Cardiac muscle cell (in vitro differentiated cells and primary cell): ENCODE measurements at regions not wholly inside any gene's neighbourhood (a gene's known extent, or its start where the extent isn't known, plus 50 kb on each side); places are given as distances from the start of the nearest gene placed in this dataset.

Experiments
- DNase-seq, 2 donors: peaks; one replicate each; pipeline versions ENCODE4 v3.0.0 to v3.0.0-alpha.2; 2010 to 2017; ENCODE audit warnings: low read depth in 1 of 2, low spot score in 1 of 2
- H3K27ac ChIP-seq: fragments of 200-600 bp; sonication (generic); 2 replicates; pipeline ENCODE4 v1.5.1; 2016
- H3K27me3 ChIP-seq: fragments of 200-600 bp; sonication (generic); 2 replicates; pipeline ENCODE4 v1.6.0; 2016; ENCODE audit warnings: control low read depth
- H3K36me3 ChIP-seq: fragments of 200-600 bp; sonication (generic); 2 replicates; pipeline ENCODE4 v1.5.1; 2016; ENCODE audit warnings: control low read depth
- H3K4me1 ChIP-seq: fragments of 200-600 bp; sonication (generic); 2 replicates; pipeline ENCODE4 v1.8.1; 2017; ENCODE audit warnings: low read depth, mild to moderate bottlenecking, mixed run types
- H3K4me3 ChIP-seq: fragments of 200-600 bp; sonication (generic); 2 replicates; pipeline ENCODE4 v1.5.1; 2016; ENCODE audit warnings: mild to moderate bottlenecking
- H3K9me3 ChIP-seq: fragments of 200-600 bp; sonication (generic); 2 replicates; pipeline ENCODE4 v1.5.1; 2017; ENCODE audit warnings: low read depth, mild to moderate bottlenecking, control low read depth
- CTCF ChIP-seq: IDR thresholded peaks from 2 replicates; pipeline ENCODE4 v1.5.1; 2012; ENCODE audit warnings: low read depth, mild to moderate bottlenecking, low read length

DNA sequence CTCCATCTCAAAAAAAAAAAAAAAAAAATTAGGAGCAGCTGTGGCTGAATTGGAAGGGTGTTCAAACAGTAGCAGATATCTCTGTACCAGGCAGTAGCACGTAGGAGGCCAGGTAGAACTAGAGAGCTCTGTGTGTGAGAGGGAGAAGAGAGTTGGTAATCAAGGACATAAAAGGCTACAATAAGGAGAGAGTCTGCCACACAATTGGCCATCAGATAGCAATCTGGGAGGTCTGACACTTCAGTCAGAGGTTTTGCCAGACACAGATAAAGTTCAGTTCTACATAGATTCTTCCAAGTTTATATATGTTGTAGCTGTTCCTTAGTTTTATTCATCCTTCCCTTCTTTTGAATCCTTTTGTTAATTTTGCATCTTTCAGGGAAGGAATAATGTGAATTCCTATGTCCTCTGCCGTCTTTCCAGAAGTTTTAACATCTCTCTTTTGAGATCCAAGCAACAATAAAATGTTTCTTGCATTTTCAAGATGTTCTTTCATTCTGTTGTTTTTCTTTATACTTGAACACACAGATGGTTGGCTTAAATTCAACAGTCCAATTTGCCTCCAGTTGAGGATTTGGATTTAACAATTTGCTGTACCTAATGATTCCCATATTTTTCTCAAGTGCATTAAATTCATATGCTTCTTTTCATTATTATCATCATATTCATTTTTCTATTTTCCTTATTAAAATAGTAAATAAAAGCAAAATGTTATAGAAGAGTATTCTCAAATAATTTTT, 600.3 kb upstream of the GCFC2 start:
- no peak overlapping the region for H3K27ac ChIP-seq
- no peaks in the 10 kb centered on the region for H3K4me1 ChIP-seq
- no peak for DNase-seq
- H3K36me3 ChIP-seq = no peaks in the 10 kb centered on the region
- H3K4me3 ChIP-seq = no peak overlapping the region
- no peaks in the 10 kb centered on the region for H3K27me3 ChIP-seq
- TF ChIP-seq CTCF = no peak
- H3K9me3 ChIP-seq = no peaks in the 10 kb centered on the region

- no peak for TF ChIP-seq CTCF
- no peaks in the 10 kb centered on the region for H3K9me3 ChIP-seq
- no peaks in the 10 kb centered on the region for H3K27me3 ChIP-seq
- H3K4me3 ChIP-seq = no peak overlapping the region
- H3K36me3 ChIP-seq = no peaks in the 10 kb centered on the region
- no peak for DNase-seq
- H3K27ac ChIP-seq = no peak overlapping the region
- no peaks in the 10 kb centered on the region for H3K4me1 ChIP-seq
These were observed 596.8 kb upstream of the GCFC2 start for GRCh38 chr2:76307495-76307894.

DNA sequence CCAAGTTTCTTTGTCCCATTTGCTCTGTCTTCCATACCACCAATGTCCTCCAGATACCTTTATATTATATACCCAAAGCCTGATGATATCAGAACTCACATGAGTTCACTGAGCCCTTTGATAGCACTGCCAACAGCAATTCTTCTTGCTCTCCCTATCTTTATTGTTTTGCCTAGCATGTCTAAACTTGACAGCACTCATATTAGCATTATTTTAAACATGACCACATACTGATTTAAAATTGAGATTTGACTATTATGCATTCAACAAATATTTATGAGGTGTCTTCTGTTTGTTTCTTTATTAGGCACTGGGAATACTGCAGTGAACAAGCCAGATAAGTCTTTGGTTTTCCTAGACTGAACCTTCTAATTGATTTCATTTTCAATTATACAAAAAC, 587.3 kb upstream of the GCFC2 start:
- no peak for DNase-seq
- H3K36me3 ChIP-seq = no peaks in the 10 kb centered on the region
- H3K27me3 ChIP-seq = no peaks in the 10 kb centered on the region
- no peak for TF ChIP-seq CTCF
- H3K27ac ChIP-seq = no peak overlapping the region
- no peaks in the 10 kb centered on the region for H3K9me3 ChIP-seq
- no peak overlapping the region for H3K4me3 ChIP-seq
- no peaks in the 10 kb centered on the region for H3K4me1 ChIP-seq

DNA sequence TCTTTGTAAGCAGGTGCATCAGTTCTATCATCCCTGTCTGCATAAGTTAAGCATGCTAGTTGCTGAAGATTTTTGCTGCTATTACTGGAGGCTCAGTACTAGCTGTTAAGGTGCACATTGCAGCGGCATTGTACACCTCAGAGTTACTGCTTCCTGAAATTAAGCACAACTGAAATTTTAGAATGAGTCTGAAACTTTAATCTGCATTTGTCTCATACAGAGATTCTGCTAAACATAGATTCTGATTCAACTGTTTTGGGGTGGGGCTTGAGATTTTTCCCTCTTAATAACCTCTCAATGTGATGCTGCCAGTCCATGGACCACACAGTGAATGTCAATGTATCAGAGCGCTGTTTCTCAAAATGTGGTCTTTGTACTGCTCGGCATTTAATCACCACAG, 585.7 kb upstream of the GCFC2 start:
- Histone ChIP-seq H3K36me3 (no peaks in the 10 kb centered on the region), H3K4me3 (no peak overlapping the region), H3K4me1 (no peaks in the 10 kb centered on the region), H3K27ac (no peak overlapping the region), H3K9me3 (no peaks in the 10 kb centered on the region), H3K27me3 (no peaks in the 10 kb centered on the region)
- DNase-seq = no peak
- no peak for TF ChIP-seq CTCF

DNA sequence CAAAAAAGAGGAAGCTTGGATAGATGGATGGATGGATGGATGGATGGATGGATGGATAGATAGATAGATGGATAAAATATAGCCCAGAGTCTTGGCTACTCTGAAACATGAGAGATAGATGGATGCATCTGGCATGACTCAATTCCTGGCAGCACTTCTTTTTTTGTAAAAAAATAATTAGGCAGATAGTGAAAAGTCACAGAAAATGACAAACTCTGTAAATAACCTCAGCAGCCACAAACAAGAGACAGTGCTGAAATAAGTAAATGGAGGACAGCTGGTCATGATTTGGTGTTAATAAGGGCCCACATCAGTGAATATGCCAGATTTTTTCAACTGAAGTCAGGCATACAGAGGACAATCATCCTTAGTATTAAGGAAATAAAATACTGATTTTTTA, 585.0 kb upstream of the GCFC2 start:
- Histone ChIP-seq H3K36me3 (no peaks in the 10 kb centered on the region), H3K4me1 (no peaks in the 10 kb centered on the region), H3K27ac (no peak overlapping the region), H3K9me3 (no peaks in the 10 kb centered on the region), H3K4me3 (no peak overlapping the region), H3K27me3 (no peaks in the 10 kb centered on the region)
- TF ChIP-seq CTCF = no peak
- DNase-seq = no peak
